ENCODE measurements at regions not wholly inside any gene's neighbourhood (a gene's known extent, or its start where the extent isn't known, plus 50 kb on each side); places are given as distances from the start of the nearest gene placed in this dataset.

DNA sequence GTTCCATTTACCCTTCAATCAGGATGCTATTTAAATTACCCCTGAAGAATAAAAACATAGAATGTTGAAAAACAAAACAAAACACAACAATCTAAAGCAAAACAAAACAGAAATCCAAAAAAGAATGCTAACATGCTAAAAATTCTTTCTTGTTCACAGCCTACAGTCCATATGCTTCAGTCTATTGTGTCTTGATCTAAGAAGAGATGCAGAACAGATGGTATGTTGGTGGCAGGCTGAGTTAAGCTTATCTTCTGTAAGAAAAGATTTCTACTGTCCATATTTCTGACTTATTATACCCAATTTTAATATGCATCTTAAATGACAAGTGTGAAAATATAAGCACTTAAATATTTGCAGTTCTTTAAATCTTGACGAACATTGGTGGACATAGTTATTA lies 356.1 kb upstream of the SLITRK1 start:
- DNase-seq, result no peak

DNA sequence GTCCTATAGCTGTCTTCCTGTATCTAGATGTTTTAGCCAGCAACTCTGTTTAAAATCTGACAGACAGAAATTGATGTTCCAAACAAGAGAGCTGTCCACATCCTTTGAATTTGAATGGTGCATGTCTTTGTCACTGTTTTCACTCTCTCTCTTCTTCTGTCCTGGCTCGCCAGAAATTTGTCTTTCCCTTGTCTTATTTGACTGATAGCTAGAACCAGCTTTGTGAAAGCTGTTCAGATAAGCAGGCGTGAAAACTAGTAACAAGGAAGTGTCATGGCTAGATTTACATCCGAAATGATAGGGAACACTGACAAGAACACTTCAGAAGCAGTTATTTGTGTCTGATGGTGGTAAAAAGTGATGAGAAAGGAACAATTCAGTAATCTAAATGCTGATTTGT lies 354.9 kb upstream of the SLITRK1 start:
- DNase-seq, result no peak

DNA sequence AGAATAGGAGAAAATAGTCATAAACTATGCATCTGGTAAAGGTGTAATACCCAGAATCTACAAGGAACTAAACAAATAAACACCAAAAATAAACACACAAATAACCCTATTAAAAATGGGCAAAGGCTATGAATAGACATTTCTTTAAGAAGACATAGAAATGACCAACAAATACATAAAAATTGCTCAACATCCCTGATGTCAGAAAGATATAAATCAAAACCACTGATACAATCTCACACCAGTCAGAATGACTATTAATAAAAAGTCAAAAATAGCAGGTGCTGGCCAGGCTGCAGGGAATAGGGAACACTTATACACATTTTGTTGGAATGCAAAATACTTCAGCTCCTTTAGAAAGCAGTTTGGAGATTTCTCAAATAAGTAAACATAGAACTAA lies 352.1 kb upstream of the SLITRK1 start:
- no peak for DNase-seq

- no peak for DNase-seq
Observed at GRCh38 chr13:84230568-84230967, 348.3 kb upstream of the SLITRK1 start.

DNA sequence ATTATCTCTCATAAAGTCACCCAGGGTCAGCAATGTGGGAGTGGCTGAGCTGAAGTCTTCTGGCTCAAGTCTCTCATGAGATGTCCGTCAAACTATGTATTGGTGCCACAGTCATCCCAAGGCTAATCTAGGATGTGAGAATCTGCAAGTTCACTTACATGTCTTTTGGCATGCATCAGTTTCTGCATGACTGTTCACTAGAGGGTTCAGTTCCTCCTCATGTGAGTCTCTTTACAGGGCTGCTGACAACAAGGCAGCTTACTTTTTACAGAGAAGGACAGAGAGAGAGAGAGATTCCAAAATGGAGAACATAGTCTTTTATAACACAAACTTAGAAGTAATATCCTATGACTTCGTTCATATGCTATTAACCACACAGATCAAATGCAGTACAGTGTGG lies 328.8 kb upstream of the SLITRK1 start:
- no peak for DNase-seq

DNA sequence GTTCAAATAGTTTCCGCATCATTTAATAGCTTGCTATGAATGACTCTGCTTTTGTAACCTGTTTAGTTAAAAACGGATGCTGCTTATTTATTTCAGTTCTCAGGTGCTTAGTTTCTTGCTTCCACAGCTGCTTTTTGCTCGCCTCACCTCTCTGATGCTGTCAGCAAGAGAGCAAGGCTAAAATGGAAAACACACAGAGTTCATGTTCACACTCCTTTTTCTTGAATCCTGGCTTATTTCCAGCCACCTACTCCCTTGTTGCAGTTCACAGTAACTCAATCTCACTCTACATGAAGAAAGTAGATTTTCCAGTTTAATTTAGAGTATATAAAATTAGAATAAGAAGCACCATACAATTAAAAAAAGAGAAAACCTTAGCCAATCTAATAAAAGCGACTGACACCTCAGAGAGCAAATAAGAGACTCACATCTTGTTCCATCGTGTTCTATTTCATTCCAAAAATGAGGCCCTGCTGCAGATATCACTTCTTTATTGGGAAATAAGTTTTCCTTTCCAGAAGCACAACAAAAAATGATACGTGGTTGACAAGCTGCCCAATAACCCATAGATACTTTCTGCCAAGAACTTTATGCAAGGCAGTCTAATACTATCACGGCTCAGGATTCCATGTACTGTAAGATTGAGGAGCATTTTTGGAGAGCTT lies 326.1 kb upstream of the SLITRK1 start:
- no peak for DNase-seq

GRCh38 chr13:84207509-84207908 lies 325.2 kb upstream of the SLITRK1 start:
- DNase-seq, result no peak

DNA sequence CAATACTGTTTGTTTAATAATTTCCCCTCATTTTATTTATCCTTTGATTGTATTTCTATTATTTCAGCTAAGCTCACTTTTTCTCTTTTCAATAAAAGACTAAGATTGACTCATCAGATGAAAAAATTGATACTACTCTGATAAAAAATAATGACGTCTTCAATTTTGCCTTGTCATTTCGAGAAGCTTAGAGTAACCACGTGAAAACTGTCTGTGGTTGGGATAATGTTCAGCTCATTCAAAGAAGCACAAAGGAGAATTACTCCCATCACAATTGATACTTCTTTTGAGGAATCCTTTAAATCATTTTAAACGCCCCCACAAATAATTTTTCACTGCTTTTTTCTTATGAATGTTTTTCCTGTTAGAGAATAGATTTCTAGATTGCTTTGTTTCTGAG lies 318.7 kb upstream of the SLITRK1 start:
- no peak for DNase-seq

DNA sequence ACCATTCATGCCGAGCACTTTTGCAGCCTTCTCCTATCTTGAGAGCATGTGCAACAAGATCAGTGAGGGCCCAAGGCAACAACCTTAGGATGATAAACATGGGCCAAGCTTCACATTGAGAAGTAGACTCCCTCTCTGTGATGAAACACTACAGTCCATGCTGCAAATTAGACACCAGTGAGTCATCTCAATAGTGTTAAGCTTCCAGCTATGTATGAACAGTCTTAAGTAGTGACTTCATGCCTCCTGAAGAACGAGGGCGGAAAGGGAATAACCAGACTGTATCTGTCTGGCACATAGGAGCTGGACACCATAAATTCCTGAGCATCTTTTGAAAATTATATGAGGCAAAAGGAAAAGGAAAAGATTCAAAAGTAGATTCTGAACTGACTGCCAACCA lies 309.9 kb upstream of the SLITRK1 start:
- DNase-seq, result no peak

DNA sequence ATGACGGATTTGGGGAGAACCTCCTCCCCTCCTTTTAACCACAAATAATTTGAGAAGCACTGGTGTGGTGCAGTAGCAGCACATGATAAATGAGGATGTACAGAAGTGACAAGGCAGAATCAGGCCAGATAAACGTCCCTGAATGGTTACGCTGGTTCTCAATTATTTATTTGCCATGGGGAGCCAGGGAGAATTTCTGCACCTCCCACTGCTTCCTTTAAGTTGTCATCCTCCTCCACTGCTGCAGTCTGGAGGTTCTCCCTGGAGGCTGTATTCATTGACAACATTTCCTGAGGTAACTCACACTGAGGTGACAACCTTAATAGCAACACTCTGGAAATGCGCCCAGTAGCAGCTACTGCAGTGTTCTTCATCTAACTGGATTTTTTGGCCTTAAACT lies 308.9 kb upstream of the SLITRK1 start:
- DNase-seq, result no peak

GRCh38 chr13:84187626-84188025 lies 305.4 kb upstream of the SLITRK1 start:
- no peak for DNase-seq

DNA sequence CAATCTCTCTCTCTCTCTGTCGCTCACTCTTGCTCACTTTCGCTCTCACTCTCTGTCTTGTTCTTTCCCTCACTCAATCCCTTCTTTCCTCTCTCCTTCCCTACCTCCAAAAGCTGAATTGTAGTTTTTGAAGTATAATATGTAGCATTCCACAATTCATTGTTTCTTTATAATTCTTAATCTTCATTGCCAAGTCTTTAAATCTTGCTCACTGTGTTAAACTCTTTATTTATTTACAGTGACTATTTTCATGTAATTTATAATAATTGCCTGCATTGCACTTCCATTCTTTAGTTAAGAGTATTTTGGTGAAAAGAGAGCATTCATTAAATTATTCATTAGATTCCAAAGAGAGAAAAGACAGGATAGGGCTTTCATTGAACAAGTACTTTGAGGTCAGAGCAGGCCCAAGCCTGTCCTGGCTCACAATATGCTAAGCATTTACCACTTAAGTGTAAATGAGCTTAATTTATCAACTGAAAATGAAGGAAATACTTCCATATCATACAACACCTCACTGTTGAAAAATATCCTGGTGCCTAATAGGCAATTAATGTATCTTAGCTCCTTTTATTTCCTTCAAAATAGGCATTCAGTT lies 257.4 kb upstream of the SLITRK1 start:
- no peak for DNase-seq

- DNase-seq, result peak; percentile 42
Observed at GRCh38 chr13:84137292-84137691, 255.0 kb upstream of the SLITRK1 start.

GRCh38 chr13:84136582-84136981 lies 254.3 kb upstream of the SLITRK1 start:
- DNase-seq, result no peak

GRCh38 chr13:84132491-84132890 lies 250.2 kb upstream of the SLITRK1 start:
- no peak for DNase-seq

DNA sequence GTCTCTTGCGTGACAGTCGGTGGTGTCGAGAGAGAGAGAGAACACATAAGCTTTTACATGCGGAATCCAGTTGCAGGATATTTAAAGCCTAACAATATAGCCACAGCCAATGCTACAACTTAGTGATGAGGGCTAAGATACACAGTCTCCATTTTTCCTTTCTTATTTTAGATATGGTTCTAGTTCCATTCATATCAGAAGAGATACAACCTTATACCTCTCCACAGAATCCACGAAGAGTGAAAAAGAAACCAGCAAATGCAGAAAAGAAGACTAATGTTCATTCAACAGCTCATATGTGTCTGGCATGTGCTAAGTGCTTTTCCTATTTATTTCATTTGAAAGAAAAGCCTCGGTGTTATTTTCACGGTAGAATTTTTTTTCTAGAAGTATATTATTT lies 249.0 kb upstream of the SLITRK1 start:
- DNase-seq, result no peak

DNA sequence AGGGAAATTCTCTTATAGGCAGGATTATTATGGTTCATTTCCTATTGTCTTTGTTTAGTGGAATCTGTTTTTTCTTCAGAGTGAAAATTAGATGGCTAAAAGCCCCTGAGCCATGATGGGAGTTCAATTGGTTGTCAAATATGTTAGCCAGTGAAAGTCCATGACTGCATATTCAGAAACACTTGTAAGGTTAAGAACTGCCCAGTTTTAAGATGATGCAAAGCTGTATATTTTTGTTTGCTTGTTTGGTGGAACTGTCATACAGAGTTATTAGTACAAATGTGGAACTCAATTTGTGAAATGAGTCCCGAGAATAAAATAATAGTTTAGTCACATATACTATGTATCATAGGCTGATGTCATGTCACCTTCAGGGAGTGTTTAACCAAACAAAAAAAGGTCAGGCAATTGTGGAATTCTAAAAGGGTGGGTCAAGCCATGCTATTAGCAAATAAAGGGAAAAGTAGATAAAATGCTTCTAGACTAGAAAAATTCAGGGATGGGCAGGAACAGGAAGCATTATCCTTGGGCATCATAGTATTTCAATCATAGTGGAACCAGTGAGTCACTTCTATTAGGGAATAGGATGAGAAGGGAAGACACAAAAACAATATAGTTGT lies 248.3 kb upstream of the SLITRK1 start:
- no peak for DNase-seq

GRCh38 chr13:84129966-84130365 lies 247.7 kb upstream of the SLITRK1 start:
- DNase-seq, result no peak

DNA sequence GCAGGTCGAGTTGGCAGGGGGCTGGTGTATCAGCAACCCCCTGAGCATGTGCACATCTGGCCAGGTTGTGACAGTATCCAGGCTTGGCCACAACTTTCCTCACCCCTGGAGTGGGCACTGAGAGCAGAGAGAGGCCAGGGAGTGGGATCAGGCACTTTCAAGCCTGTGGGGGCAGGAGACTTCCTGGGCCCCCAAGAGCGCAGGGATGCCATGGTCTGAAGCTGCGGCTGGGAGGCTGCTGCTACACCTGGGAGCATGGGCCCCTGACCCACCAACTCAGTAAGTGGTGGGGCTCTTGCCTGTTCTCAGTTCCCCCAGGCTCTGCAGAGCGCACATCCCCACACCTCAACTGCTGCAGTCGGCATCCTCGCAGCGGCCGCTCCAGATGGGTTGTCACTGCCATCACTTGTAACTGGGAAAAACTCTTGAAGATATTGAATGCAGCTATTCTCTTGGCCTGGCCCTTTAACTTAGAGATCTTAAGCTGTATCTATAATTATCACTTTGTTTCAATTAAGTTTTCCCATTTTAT lies 245.4 kb upstream of the SLITRK1 start:
- DNase-seq, result no peak

DNA sequence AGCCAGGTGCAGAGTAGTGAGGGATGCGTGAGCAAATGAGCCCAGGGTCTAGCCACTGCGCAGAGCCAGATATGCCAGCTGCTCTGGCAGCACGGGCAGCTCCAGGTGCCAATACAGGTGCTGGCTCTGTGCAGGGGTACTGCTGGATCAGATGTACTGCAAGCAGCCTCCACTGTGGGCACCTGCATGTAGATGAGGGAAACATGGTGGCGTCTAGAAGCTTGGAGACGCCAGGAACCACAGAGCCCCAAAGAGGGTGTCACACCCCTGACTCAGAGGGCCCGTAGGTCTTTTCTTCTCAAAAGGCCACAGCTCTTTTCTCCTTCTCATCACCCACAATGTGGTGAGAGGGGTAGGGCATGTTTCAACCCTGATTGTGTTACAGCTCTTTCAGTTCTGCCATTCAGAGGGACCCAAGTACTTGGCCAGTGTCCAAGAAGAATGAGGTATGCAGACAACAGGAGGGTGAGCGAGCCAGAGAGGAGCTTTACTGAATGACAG lies 244.4 kb upstream of the SLITRK1 start:
- DNase-seq, result no peak

- DNase-seq, result no peak
Observed at GRCh38 chr13:84121456-84121855, 239.2 kb upstream of the SLITRK1 start.

GRCh38 chr13:84118839-84119409 lies 236.7 kb upstream of the SLITRK1 start:
- DNase-seq, result no peak

GRCh38 chr13:84098273-84098672 lies 216.0 kb upstream of the SLITRK1 start:
- DNase-seq, result no peak

- no peak for DNase-seq
Observed at GRCh38 chr13:84097148-84097547, 214.9 kb upstream of the SLITRK1 start.
